ENCODE measurements at regions not wholly inside any gene's neighbourhood (a gene's known extent, or its start where the extent isn't known, plus 50 kb on each side); places are given as distances from the start of the nearest gene placed in this dataset.

DNA sequence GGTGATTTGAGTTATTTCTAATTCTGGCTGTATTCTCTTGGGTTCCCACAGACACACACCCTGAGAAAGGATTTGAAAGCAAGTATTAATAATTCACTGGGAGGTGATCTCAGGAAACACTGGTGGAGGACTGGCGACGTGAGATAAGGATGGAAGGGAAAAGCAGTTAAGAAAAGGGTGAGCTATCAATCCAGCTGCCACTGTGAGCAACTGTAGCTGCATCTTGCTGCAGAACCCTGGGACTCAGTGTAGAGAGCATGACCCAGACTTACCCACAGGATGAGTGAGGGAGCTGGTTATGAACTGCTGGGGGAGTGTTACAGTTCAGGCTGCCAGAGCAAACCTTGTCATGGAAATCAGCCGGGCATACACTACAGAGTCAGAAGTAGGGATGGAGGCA lies 71.9 kb downstream of the RESF1 start:
- Mint-ChIP-seq H3K9me3 (no peaks in the 10 kb centered on the region), H3K27me3 (ENCODE audit: insufficient read depth) (peaks cover 18% of the 10 kb centered on the region), H3K4me3 (no peak overlapping the region), H3K36me3 (ENCODE audit: low read depth) (no peaks in the 10 kb centered on the region), H3K4me1 (ENCODE audit: low read depth) (no peaks in the 10 kb centered on the region), H3K27ac (no peak overlapping the region)
- TF ChIP-seq, protein P1, sequence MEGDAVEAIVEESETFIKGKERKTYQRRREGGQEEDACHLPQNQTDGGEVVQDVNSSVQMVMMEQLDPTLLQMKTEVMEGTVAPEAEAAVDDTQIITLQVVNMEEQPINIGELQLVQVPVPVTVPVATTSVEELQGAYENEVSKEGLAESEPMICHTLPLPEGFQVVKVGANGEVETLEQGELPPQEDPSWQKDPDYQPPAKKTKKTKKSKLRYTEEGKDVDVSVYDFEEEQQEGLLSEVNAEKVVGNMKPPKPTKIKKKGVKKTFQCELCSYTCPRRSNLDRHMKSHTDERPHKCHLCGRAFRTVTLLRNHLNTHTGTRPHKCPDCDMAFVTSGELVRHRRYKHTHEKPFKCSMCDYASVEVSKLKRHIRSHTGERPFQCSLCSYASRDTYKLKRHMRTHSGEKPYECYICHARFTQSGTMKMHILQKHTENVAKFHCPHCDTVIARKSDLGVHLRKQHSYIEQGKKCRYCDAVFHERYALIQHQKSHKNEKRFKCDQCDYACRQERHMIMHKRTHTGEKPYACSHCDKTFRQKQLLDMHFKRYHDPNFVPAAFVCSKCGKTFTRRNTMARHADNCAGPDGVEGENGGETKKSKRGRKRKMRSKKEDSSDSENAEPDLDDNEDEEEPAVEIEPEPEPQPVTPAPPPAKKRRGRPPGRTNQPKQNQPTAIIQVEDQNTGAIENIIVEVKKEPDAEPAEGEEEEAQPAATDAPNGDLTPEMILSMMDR (IDR thresholded peaks at IDR 0.05), result no peak
- DNase-seq, result no peak

DNA sequence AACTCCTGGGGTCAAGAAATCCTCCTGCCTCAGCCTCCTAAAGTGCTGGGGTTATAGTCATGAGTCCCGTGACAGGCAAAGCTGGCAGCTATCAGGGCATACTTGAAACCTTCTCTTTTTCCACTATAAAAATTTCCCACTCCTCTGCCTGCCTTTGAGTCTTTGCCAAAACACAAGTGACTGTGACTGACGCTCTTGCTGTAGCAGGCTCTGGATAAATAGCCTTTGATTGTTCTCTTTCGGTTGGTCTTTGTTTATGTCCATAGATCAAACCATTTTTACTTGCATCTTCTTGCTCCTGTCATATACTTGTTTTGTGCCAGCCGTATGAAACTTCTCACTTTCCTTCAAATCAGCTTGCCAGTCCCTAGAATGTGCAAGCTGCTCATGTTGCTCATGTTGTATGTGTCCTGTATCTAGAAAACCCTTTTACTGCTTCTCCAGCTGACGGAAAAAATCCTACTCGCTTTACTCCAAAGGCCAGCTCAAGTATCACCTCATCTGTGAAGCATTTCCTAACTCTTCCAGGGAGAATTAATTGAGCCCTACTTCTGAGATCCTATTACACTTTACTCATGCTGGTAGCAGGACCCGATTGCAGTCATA lies 73.1 kb downstream of the RESF1 start:
- peaks cover 19% of the 10 kb centered on the region for H3K27me3 Mint-ChIP-seq (ENCODE audit: insufficient read depth)
- TF ChIP-seq, protein P1 (IDR thresholded peaks at IDR 0.05), result no peak
- H3K36me3 Mint-ChIP-seq (ENCODE audit: low read depth), result no peaks in the 10 kb centered on the region
- H3K4me3 Mint-ChIP-seq, result no peak overlapping the region
- H3K4me1 Mint-ChIP-seq (ENCODE audit: low read depth), result no peaks in the 10 kb centered on the region
- no peak overlapping the region for H3K27ac Mint-ChIP-seq
- no peak for DNase-seq
- no peaks in the 10 kb centered on the region for H3K9me3 Mint-ChIP-seq

DNA sequence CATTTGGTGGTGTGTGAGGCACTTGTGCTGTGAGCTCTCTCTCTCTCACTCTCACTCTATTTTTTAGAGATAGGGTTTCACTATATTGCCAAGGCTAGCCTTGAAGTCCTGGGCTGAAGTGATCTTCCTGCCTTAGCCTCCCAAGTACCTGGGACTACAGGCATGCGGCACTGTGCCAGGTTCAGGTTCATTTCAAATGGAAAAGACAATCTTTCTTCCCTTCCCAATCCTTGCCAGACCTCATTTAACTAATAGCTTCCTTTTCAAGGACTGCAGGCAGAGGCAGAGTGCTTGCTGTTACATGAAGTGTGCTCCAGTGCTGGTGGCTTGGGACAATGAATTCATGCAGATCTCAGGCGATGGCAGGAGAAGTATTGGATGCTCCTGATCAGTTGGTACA lies 73.2 kb upstream of the BICD1 start:
- Mint-ChIP-seq H3K27me3 (ENCODE audit: insufficient read depth) (peaks cover 19% of the 10 kb centered on the region), H3K4me1 (ENCODE audit: low read depth) (no peaks in the 10 kb centered on the region), H3K9me3 (no peaks in the 10 kb centered on the region), H3K36me3 (ENCODE audit: low read depth) (no peaks in the 10 kb centered on the region), H3K27ac (no peak overlapping the region), H3K4me3 (no peak overlapping the region)
- no peak for DNase-seq
- TF ChIP-seq, protein P1 (IDR thresholded peaks at IDR 0.05), result no peak

DNA sequence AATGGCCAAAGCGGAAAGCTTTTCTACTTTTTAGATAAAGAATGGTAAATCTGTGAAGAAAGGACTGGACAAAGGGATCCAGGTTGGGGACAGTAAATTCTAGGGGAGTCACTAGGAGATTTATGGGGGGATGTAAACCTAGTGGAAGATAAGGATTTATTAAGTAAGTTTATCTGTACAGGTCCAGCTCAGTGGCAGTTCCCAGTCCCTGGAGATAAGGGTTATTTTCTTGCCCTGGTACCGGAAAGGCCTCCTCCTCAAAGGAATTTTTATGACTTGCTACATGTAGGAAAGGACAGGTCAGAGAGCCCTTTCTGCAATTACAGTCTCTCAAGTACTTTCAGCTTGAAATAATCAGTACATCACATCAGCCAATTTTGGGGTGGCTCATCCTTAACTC lies 72.6 kb upstream of the BICD1 start:
- Mint-ChIP-seq H3K36me3 (ENCODE audit: low read depth) (no peaks in the 10 kb centered on the region), H3K4me1 (ENCODE audit: low read depth) (no peaks in the 10 kb centered on the region), H3K27ac (no peak overlapping the region), H3K4me3 (no peak overlapping the region), H3K27me3 (ENCODE audit: insufficient read depth) (peaks cover 17% of the 10 kb centered on the region), H3K9me3 (no peaks in the 10 kb centered on the region)
- TF ChIP-seq, protein P1 (IDR thresholded peaks at IDR 0.05), result no peak
- no peak for DNase-seq

DNA sequence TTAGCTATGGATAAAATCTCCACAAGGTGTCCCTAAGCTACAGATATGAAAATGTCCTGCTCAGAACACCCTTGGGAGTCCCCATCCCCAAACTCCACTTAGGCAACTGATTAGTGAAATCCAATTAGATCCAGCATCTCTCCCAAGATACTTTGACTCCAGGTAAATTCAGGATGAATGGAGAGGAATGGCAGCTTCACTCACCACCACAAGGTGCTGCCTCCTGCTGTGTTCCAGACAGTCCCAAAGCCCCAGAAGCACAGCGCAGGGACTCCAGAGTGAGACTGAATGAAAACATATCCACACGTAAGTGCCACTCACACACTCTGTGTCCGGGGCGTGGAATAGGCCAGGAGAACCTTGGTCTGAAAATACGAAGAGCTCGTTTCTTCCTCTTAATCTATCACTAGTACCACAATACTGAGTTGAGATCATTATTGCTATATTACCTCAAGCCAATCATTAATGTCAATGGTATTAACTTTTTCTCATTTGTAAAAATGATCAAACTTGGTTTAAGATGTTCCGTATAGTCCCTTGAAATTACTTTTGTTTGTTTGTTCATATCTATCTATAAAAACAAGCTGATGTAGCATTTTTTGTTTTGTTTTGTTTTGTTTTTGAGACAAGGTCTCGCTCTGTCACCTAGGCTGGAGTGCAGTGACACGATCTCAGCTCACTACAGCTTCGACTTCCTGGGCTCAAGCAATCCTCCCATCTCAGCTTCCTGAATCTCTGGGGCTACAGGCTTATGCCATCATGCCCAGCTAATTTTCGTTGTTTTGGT lies 70.0 kb upstream of the BICD1 start:
- Mint-ChIP-seq H3K36me3 (ENCODE audit: low read depth) (no peaks in the 10 kb centered on the region), H3K9me3 (no peaks in the 10 kb centered on the region), H3K4me1 (ENCODE audit: low read depth) (no peaks in the 10 kb centered on the region), H3K27me3 (ENCODE audit: insufficient read depth) (peaks cover 8% of the 10 kb centered on the region), H3K4me3 (no peak overlapping the region), H3K27ac (no peak overlapping the region)
- no peak for DNase-seq
- TF ChIP-seq, protein P1 (IDR thresholded peaks at IDR 0.05), result peak; percentile 30; the same call in 1 of the 2 replicates

All from HFFc6 (cell line).